HG03066 (cell line): ENCODE measurements at regions not wholly inside any gene's neighbourhood (a gene's known extent, or its start where the extent isn't known, plus 50 kb on each side); places are given as distances from the start of the nearest gene placed in this dataset.

Experiments used
- ATAC-seq: cut with Tn5 transposase; IDR thresholded peaks from one replicate; pipeline ENCODE4 v1.9.1; 2021; ENCODE audit warnings: low read depth; ENCODE audit not compliant: unreplicated experiment

- no peak for ATAC-seq
Observed at GRCh38 chr9:13991395-13991794, 322.5 kb downstream of the NFIB start.

- ATAC-seq = no peak
Observed at GRCh38 chr9:13990994-13991393, 322.9 kb downstream of the NFIB start.

GRCh38 chr9:13990331-13990730, 323.6 kb downstream of the NFIB start:
- ATAC-seq = no peak

- no peak for ATAC-seq
Observed at GRCh38 chr9:13988944-13989343, 325.0 kb downstream of the NFIB start.

GRCh38 chr9:13983607-13984006, 330.3 kb downstream of the NFIB start:
- ATAC-seq = no peak

GRCh38 chr9:13979941-13980318, 334.0 kb downstream of the NFIB start:
- no peak for ATAC-seq

- ATAC-seq = no peak
Observed at GRCh38 chr9:13975611-13976290, 338.2 kb downstream of the NFIB start.

- no peak for ATAC-seq
Observed at GRCh38 chr9:13974891-13975290, 339.1 kb downstream of the NFIB start.

- no peak for ATAC-seq
Observed at GRCh38 chr9:13971966-13972655, 341.8 kb downstream of the NFIB start.

- no peak for ATAC-seq
Observed at GRCh38 chr9:13971415-13971814, 342.5 kb downstream of the NFIB start.

- no peak for ATAC-seq
Observed at GRCh38 chr9:13970426-13970825, 343.5 kb downstream of the NFIB start.

- ATAC-seq = no peak
Observed at GRCh38 chr9:13970018-13970417, 343.9 kb downstream of the NFIB start.

GRCh38 chr9:13967438-13967837, 346.5 kb downstream of the NFIB start:
- no peak for ATAC-seq

GRCh38 chr9:13967011-13967410, 346.9 kb downstream of the NFIB start:
- no peak for ATAC-seq

GRCh38 chr9:13963005-13963653, 350.8 kb downstream of the NFIB start:
- ATAC-seq = no peak

GRCh38 chr9:13962006-13962405, 351.9 kb downstream of the NFIB start:
- ATAC-seq = no peak

- ATAC-seq = no peak
Observed at GRCh38 chr9:13960011-13960765, 353.8 kb downstream of the NFIB start.

GRCh38 chr9:13958672-13959071, 355.3 kb downstream of the NFIB start:
- ATAC-seq = no peak

GRCh38 chr9:13957089-13957488, 356.9 kb downstream of the NFIB start:
- no peak for ATAC-seq

GRCh38 chr9:13956107-13956506, 357.8 kb downstream of the NFIB start:
- no peak for ATAC-seq

GRCh38 chr9:13952906-13953305, 361.0 kb downstream of the NFIB start:
- no peak for ATAC-seq
